ENCODE measurements at regions not wholly inside any gene's neighbourhood (a gene's known extent, or its start where the extent isn't known, plus 50 kb on each side); places are given as distances from the start of the nearest gene placed in this dataset.

GRCh38 chr1:209430107-209430506, 153.4 kb upstream of the CAMK1G start:
- TF ChIP-seq EZH2 (IDR thresholded peaks at IDR 0.05; ENCODE audit: insufficient read depth, poor library complexity, severe bottlenecking) (no peak), EZH2phosphoT487 (IDR thresholded peaks at IDR 0.05; ENCODE audit: insufficient read depth, low read depth) (no peak)
